ENCODE measurements at regions not wholly inside any gene's neighbourhood (a gene's known extent, or its start where the extent isn't known, plus 50 kb on each side); places are given as distances from the start of the nearest gene placed in this dataset.
"Not testable (repeated sequence)": the region's sequence is repeated elsewhere in the genome, so short reads cannot be mapped to it uniquely, and the experiment has no call there.

DNA sequence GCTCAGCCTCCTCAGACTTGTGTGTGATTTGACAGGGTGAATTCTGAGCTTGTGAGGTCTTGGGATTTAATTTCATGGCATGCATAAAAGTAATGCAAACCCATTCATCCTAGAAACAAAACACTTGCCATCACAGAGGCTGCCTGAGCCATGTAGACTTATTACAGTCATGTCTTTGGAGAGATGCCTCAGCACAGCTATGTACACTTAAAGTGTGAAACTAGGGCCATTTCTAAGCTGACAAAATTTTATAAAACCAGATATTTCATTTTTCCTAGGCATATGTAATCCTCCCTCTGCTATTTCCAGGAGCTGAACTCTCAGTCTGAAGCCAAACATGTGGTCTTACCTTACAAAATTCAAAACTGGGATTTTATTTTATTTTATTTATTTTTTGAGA, 322.2 kb upstream of the SPHKAP start:
- no peak for FAIRE-seq

DNA sequence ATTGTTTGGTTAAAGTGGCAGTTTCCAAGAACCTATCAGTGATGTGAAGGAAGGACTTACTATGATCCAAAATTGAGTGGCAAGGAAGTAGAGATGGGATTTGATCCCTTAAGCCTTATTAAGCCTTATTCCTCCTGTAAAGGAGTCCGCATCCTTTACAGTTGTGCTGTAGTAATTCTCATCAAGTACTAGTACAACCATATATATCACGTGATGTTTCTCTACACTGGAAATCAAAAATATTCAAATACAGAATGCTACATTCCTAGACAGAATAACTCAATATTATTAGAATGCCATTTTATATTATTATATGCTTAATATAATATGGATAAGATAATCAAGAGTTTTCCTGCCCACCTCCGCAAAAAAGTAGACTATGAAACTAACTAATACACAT, 312.4 kb upstream of the SPHKAP start:
- FAIRE-seq: no peak

DNA sequence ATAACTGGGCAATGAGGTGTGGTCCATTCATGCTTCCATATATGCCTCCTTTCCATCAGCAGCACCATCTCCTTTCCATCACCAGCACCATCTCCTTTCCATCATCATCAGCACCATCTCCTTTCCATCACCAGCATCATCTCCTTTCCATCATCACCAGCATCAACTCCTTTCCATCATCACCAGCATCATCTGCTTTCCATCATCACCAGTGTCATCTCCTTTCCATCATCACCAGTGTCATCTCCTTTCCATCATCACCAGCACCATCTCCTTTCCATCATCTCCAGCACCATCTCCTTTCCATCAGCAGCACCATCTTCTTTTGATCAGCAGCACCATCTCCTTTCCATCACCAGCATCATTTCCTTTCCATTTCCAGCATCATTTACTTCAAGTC, 297.5 kb upstream of the SPHKAP start:
- no peak for FAIRE-seq

DNA sequence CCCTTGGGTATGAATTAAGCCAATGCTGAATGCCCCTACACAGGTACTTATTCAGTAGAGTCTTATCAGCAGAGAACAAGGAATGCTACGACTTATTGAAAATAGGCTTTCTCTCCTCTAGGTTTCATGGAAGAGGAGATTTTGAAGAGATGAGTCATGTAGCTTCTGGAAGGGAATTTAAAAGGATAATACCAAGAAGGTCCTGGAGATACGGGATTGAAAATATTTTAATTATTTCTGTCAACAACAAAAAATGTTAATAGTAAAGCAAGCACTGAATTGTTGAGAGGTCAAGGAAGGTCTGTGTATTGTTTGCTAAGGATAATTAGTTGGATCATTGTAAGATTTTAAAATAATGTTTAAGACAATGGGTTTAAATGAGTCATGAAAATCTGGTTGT, 293.0 kb upstream of the SPHKAP start:
- no peak for FAIRE-seq

DNA sequence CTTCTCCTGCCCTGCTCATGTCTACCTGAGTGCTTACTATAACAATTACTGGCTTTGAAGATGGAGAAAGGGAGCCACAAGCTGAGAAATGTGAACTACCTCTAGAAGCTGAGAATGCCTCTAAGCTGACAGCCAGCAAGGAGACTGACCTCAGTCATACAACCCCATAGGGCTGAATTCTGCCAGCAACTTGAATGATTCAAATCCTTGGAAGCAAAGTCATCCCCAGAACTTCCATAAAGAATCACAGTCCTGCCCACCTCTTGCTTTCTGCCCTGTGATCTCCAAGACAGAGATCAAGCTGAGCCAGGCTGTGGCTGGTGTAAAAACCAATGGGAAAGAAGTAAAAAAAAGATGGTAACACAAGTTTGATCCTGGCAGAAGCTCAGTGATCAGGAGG, 288.2 kb upstream of the SPHKAP start:
- FAIRE-seq: no peak

DNA sequence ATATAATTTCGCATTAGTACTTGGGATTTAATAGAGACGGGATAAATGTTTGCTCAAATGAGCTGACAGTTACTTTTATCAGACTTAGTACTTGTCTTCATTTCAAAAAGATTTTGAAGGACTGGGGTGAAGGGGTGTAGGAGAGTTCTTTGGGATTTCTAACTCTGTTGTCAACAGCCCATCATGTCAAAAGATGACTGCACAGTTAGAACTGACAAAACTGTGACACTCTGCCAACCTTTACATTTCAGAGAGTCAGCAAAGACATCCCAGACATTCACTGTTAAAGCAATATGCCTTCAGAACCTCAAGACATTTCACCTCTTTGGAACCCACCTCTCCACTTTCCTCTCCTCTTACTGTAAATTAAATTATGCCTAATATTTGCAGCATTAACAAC, 285.4 kb upstream of the SPHKAP start:
- no peak for FAIRE-seq

DNA sequence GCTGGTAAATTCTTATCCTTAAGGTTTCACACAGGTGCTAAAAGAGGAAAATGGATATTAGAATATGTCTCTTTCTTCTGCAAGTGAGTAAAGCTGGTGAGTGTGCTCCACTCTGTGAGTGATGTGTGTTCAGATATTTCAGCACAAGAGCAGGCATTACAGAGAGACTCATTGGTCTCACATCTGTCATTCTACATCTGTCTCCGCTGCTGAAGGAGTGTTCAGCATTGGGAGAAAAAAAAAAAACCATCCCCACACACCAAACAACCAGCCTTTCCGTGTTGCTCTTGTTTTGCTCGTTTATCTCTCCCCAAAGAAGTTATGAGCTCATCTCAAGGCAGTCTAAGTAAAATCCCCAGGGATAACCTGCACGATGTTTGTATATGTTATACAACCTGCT, 283.9 kb upstream of the SPHKAP start:
- FAIRE-seq: no peak

DNA sequence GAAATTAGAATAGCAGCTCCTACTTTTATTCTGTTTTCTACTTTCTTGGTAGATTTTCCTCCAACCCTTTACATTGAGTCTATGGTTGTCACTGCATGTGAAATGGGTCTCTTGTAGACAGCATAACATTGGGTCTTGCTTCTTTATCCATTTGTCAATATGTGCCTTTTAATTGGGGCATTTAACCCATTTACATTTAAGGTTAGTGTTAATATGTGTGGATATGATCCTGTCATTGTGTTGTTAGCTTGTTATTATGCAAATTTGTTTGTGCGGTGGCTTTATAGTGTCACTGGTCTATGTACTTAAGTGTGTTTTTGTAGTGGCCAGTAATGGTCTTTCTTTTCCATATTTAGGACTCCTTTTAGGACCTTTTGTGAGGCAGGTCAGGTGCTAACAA, 276.9 kb upstream of the SPHKAP start:
- FAIRE-seq: no peak

DNA sequence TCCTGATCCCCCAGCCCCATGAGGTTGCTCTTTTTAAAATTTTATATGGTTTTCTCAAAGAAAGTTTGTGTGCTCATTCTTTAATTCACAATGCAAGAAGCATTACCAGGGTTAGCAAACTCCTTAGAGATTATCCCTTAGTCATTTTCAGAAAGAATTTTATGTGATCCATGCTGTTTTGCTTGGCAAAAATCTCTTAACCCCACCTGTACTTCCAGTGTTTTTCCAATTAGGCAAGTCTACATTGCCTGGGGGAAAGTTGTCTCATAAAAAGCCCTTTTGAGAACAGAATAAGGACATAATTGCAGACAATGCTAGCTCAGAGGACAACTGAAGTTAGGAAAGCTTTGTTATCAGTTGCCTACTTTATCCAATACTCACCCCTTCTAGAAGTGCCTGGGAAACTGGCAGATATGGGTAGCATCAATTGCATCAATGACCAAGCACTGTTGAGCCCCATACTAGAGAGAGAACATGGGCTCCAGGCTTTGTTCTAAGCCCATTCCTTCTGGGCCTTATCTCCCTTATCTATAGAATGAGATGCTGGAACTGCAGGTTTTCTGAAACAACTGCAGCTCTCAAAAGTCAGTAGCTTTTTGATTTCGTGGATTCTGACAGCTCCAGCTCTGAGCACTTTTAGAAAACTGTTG, 265.9 kb upstream of the SPHKAP start:
- FAIRE-seq: no peak

DNA sequence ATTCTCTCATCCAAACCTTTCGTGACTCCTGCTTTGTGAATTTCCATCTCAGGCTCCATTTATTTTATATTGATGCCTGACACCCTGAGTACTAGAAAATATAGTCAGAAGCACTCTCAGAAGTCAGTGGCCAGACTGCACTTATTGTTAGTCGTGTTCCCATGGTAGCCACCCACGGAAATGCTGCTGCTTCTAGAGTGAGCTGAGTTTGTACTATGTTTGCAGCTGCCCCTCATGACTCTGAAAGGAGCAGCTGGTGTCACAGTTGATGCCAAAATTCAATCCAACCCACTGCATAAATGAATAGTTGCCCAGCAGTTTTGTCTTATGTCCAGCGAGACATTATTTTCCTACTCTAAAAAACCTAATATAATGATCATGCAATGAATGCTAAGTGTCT, 265.2 kb upstream of the SPHKAP start:
- no peak for FAIRE-seq

DNA sequence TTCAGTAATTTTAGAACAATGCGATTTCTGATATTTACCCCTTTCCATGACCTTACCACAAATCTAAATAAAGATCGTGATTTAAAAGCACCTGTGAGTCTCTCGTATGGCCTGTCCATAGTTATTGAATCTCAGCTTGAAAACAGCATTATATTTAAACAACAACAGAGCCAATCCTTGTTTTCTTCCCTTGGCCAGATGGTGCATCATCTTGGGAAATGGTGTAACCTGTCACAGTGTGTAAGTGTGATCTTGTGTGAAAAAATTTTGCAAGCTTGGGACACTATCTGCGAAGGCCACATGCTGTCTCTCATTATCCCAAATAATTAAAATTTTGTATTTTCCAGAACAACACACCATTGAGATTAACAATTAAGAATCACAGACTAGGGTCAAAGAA, 262.7 kb upstream of the SPHKAP start:
- no peak for FAIRE-seq

DNA sequence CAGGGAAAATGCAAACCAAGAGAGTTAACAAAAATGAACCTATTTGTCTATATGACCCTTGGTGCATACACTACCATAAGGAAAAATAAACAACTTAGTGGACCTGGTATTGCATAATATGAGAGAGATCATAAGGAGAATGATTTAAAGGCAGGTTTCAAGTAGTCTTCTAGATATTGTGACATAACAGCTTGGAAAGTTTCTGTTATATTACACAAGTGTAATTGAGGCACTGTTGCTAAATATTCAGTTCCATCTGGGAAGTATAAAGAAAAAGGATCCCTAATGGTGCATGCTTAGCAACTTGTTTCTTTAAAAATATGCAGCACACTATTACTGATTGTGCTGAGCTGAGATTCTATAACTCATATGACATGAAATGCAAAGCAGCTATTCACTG, 252.2 kb upstream of the SPHKAP start:
- FAIRE-seq: no peak

DNA sequence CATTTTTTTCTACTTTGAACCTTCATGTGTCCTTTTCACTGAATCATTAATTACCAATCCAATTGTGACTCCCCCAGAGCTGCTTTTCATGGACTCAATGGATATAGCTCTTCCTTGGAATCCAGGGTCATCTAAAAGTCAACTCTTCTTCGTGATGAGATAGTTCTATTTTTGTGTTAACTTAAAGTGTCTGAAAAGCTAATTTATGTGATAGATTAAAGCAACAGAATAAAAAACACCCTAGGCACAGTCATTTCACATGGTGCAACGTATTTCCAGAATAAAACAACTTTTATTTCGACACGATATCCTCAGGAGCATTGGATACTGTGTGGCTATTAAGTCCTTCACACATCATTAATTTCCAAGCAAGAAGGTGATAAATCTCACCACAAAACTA, 250.6 kb upstream of the SPHKAP start:
- no peak for FAIRE-seq

DNA sequence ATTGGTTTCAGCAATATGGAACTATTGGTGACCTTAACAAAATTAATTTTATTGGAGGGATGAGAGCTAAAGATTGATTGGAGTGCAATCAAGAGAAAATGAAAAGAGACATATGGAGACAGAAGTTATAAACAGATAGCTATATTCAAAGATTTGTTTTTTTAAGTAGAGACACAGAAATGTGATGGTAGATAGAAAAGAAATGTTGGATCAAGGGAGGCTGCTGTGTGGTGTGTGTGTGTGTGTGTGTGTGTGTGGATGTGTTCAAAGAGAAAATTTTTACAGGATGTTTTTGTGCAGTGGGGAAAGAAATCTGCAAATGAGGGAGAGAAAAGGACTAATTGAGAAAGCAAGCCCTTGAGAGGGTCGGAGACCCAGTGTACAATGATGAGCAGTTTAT, 249.5 kb upstream of the SPHKAP start:
- FAIRE-seq: no peak

DNA sequence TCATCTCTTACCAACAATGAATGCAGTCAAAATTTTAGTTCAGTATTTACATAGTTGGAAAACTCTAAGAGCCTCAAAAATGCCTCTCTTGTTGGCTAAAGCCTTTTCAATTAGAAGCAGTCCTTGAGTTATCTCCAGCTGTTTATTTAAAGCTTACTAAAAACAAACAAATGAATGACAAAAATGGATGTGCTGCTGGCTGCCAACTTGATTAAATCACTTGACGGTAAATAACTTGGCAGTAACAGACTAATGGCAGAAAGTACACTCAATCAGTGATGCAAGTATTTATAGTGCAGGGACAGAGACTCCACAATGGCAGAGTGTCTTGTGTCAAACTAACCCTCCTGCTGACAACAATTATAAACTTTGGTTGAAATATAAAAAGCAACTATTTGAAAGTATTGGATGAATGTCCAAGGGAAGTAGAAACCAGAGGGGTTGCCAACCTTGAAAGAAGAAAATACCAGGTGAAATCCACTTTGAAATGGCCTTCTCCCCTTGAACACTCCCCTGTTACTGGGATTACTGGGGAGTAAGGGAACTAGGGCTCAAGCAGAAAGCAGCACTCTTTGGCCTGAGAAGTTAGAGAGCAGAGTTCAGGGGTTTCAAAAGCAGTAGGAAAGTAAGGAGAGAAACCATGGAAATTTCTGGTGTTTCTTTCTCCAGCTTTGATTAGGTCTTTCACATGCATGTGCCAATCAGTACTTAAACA, 245.2 kb upstream of the SPHKAP start:
- no peak for FAIRE-seq

DNA sequence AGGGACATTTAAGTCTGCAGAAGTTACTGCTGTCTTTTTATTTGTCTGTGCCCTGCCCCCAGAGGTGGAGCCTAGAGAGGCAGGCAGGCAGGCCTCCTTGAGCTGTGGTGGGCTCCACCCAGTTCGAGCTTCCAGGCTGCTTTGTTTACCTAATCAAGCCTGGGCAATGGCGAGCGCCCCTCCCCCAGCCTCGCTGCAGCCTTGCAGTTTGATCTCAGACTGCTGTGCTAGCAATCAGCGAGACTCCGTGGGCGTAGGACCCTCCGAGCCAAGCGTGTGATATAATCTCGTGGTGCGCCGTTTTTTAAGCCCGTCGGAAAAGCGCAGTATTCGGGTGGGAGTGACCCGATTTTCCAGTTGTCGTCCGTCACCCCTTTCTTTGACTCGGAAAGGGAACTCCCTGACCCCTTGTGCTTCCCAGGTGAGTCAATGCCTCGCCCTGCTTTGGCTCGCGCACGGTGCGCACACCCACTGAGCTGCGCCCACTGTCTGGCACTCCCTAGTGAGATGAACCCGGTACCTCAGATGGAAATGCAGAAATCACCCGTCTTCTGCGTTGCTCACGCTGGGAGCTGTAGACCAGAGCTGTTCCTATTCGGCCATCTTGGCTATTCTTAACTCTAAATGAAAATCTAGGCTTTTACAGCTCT, 244.0 kb upstream of the SPHKAP start:
- not testable (repeated sequence) for FAIRE-seq

DNA sequence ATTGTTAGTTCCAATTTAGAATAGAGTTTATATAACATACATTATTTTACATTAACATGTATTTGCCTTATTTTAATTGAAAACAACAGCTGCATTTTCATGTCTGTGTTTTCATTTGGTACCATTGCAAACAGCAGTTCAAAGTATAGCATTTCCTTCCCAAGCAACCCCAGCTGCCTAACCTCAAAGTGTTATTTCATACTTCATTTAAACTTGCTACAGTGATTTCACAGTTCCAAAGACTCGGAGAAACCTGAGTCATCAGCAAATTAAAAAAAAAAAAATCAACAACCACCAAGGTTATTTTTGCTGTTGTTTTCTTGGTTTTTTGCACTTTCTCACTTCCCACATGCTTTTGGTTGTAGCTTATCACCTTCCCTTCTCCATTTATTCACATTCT, 236.5 kb upstream of the SPHKAP start:
- FAIRE-seq: no peak

DNA sequence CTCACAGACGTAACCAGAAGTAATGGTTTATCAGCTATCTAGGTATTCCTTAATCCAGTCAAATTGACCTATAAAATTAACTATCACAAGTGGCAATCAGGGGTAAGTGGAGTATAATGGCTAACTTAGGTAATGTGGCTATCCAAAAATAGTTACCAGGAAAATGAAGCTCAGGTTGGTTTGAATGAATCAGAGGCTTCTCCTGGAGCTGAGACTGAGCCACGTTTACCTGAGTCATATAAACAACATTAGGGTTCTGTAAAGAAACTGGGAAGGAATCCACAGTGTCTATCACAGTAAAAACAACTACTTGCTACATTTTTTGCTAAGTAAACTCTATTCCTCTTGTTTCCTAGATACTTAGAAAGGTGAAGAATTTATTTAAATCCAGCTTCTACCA, 236.0 kb upstream of the SPHKAP start:
- no peak for FAIRE-seq

DNA sequence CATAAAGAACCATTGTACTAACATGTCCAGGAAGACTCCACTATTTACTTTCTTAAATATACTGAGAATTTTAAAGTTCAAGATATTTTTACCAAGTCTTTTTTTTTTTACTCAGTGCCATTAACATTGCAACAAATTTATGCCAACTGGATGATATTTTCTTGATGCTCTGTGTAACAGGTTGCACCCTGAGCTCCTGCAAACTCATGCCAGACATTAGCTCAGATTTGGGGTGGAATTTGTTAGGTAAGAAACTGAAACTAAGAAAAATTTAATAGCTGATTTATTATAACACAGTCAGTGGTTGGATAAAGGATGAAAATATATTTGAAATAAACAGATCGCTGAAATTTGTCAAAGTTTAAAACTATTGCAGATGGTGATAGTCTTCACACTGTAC, 228.6 kb upstream of the SPHKAP start:
- no peak for FAIRE-seq

DNA sequence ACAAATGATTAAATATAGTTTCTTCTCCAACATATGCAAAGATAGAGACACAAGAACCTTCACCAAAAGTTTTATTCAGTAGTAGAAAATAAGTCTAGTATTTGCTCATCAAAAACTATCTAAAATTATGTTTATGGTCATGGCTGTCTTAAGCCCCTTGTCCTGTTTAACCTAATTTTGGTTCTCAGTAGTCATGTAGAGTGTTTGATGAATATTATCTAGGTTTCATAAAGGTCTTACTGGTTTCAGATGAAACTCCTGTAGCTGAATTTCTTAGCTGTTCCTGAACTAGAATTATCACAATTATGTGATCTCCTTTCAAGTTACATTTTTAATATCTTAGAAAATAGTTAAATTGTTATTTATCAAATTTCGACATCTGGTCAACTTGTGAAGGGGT, 228.0 kb upstream of the SPHKAP start:
- FAIRE-seq: no peak

DNA sequence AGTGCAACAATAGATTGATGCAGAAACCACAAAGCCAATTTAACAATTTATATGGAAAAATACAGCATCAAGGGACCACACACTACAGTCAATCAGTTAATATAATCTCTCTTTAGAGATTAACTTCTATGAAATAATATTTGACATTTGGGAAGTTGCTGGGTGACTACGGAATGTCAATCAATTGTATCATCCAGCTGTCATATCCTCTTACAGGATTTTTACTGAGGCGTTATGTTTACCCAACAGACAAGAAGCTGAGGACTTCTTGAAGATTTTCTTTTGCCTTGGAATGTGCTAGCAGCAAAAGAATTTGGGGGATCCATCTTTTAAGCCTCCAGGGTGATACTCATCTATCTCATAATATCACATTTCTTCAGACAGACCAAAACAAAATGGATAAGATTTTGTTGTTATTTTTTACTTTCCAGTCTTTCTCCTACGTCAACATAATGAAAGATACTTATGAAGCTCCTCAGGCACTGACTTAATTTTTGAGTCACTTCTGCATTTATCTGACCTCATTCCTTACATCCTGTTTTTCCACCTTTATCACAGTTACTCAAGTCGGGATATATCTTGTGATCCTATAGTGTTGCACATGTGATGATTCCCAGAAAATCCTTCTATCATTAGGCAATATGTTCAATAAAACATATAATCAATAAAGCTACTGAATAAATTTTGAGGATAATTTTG, 227.2 kb upstream of the SPHKAP start:
- FAIRE-seq: no peak

DNA sequence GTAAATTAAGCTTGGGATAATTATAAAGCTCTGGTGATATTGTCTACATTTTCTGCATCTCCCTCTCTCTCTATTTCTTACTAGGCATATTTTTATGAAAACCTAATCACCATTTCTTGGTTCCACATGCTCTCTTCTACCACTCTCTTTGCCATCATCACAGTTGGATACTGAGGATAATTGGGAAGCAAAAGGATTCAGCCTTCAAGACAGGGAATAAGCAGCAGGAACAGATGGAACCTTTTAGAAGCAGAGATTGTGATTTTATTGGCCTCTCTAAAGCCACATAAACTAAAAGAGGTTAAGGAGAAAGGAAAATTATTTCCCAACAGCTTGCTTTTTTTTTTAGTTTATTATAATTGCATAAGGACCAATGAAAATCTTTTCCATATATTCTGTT, 226.3 kb upstream of the SPHKAP start:
- no peak for FAIRE-seq

DNA sequence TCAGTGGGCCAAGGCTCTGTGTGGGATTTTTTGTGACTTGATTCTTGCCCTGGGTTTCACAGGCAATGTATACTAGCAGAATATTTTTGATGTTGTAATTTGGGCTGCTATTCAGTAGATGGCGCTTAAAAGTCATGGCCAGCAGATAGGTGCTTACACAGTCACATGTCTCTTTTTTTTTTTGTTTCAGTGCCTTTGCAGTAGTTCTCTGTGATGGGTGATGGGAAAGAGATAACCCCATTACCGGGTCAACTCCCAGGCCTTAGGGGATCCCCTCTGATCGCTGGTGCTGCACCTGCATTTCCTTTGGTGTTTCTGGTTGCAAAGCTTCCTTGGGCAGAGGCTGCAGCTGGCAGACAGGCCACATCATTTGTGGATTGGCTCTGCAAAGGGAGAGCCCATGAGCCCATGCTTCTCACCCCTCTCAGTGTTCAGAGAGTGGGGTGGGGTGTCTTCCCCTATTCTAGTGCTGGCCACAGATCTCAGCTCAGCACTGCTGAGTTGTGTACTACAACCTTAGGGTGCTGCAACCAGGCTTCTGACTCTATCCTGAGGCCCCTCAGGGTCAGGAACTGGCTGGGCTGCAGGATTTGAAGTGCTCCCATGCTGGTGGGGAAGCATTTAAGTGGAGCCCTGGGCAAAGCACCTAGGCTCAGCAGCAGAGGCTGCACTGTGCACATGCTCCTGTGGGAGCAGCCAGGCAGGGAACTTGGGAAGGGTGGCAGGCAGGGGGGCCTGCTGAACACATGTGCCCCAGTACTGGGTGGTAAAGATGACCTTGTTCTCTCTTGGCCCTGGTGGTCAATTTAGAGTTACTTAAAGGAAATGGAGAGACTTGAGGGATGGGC, 219.8 kb upstream of the SPHKAP start:
- FAIRE-seq: no peak

Data from G401.6 (cell line).